Osteocyte (in vitro differentiated cells): ENCODE measurements at regions not wholly inside any gene's neighbourhood (a gene's known extent, or its start where the extent isn't known, plus 50 kb on each side); places are given as distances from the start of the nearest gene placed in this dataset.

Experiments used
- DNase-seq: peaks from one replicate; pipeline ENCODE4 v3.0.0; 2021; ENCODE audit warnings: mixed read lengths; ENCODE audit not compliant: unreplicated experiment; ENCODE audit errors: extremely low spot score
- H3K27ac Mint-ChIP-seq: one replicate; pipeline ENCODE4 v1.8.0; 2021; ENCODE audit warnings: mild to moderate bottlenecking, mixed read lengths; ENCODE audit not compliant: unreplicated experiment
- H3K27me3 Mint-ChIP-seq: one replicate; pipeline ENCODE4 v1.8.0; 2021; ENCODE audit warnings: mixed read lengths; ENCODE audit not compliant: unreplicated experiment
- H3K36me3 Mint-ChIP-seq: one replicate; pipeline ENCODE4 v1.8.0; 2021; ENCODE audit warnings: mixed read lengths; ENCODE audit not compliant: unreplicated experiment
- H3K4me1 Mint-ChIP-seq: one replicate; pipeline ENCODE4 v1.8.0; 2021; ENCODE audit warnings: mixed read lengths; ENCODE audit not compliant: unreplicated experiment
- H3K4me3 Mint-ChIP-seq: one replicate; pipeline ENCODE4 v1.8.0; 2021; ENCODE audit warnings: mild to moderate bottlenecking, moderate library complexity, mixed read lengths; ENCODE audit not compliant: unreplicated experiment
- H3K9me3 Mint-ChIP-seq: one replicate; pipeline ENCODE4 v1.8.0; 2021; ENCODE audit warnings: mixed read lengths; ENCODE audit not compliant: unreplicated experiment
- TF ChIP-seq, protein P1 (sequence below): fragments of 200-600 bp; sonication (generic); IDR thresholded peaks from 2 replicates; pipeline ENCODE4 v1.5.0; 2021; ENCODE audit warnings: antibody characterized with exemption, mild to moderate bottlenecking, moderate library complexity

DNA sequence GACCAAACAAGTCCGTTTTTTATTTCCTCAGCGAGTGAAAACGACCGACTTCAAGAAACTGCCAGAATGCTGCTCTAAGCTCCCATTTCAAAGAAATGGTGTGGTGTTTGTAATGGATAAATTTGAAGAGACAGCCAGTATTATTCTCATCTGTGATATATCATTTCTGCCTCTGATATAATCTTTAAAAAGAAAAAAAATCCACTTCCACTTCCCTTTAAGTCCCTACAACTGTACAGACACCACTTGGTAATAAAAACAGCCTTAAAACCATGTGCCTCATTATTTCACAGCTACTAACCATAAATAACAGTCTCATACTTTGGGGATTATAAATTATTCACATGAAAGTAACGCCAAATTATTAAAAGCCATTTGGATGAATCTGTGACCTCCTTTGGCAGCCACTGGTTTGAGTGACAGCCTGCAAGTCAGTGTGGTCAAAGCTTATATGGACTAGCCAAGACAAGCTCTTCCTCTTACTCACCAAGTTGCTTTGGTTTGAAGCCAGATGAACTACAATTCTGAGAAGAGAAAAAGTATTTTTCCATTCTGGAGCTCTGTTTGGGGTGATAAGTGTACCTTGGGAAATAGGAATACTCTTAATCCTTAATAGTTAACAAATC lies 168.0 kb downstream of the SHOX2 start:
- Mint-ChIP-seq H3K4me3 (no peak overlapping the region), H3K4me1 (no peaks in the 10 kb centered on the region), H3K27me3 (peaks cover 9% of the 10 kb centered on the region), H3K36me3 (no peaks in the 10 kb centered on the region), H3K9me3 (no peaks in the 10 kb centered on the region), H3K27ac (no peak overlapping the region)
- TF ChIP-seq, protein P1, sequence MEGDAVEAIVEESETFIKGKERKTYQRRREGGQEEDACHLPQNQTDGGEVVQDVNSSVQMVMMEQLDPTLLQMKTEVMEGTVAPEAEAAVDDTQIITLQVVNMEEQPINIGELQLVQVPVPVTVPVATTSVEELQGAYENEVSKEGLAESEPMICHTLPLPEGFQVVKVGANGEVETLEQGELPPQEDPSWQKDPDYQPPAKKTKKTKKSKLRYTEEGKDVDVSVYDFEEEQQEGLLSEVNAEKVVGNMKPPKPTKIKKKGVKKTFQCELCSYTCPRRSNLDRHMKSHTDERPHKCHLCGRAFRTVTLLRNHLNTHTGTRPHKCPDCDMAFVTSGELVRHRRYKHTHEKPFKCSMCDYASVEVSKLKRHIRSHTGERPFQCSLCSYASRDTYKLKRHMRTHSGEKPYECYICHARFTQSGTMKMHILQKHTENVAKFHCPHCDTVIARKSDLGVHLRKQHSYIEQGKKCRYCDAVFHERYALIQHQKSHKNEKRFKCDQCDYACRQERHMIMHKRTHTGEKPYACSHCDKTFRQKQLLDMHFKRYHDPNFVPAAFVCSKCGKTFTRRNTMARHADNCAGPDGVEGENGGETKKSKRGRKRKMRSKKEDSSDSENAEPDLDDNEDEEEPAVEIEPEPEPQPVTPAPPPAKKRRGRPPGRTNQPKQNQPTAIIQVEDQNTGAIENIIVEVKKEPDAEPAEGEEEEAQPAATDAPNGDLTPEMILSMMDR, result no peak
- no peak for DNase-seq

DNA sequence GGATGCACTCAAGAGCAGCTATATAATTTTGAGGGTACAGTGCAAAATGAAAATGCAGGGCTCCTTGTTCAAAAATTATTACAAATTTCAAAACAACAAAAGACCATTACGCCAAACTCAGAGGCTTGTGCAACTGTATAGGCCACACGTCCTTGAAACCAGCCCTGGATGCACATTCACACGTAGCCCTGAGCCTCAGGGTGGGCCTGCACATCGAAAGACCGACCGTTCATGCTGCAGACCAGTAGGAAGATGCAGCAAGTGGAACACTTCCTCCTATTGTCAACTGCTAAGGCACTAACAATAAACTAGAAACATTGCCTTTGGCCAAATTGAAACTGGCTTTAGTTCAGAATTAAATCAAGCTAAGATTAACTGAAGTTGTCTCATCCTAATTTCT lies 174.7 kb downstream of the SHOX2 start:
- Mint-ChIP-seq H3K36me3 (no peaks in the 10 kb centered on the region), H3K4me1 (no peaks in the 10 kb centered on the region), H3K4me3 (no peak overlapping the region), H3K9me3 (no peaks in the 10 kb centered on the region), H3K27ac (no peak overlapping the region), H3K27me3 (peaks cover 5% of the 10 kb centered on the region)
- TF ChIP-seq, protein P1, result no peak
- DNase-seq, result no peak

DNA sequence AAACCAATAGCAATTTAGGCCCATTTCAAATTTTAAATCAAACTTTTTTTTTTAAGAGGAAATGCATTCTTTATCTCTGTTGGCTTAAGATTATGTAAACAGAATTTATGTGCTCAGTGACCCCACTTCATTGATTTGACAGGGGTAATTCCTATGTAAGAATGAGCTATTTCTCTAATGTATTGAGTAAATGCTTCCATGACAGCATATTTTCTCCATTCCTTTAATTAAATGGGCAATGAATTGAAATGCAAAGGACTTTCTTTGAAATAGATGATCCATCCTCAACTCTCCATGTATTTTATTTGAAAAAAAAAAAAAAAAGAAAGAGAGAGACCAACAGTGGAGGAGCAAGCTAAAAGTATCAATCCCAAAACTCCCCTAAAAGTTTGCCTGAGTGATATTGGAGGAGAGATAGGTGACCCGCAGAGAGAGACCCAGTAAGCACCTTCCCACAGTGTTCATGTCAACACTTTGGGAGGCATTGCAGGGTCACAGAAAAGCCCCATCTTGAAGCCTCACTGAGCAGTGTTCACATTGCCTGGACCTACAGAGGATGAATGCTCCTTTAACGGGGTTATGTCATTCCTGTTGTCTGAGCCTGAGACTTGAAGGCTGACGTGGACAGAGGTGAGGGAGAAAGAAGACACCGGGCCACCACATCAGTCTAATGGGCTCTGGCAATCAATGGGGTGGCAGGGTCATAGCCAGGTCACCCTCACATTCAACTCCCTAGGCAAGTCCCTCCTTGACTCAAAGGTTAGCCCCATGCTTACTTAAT lies 176.0 kb downstream of the SHOX2 start:
- H3K4me1 Mint-ChIP-seq, result no peaks in the 10 kb centered on the region
- peaks cover 5% of the 10 kb centered on the region for H3K27me3 Mint-ChIP-seq
- no peak for DNase-seq
- H3K27ac Mint-ChIP-seq, result no peak overlapping the region
- TF ChIP-seq, protein P1, result no peak
- H3K36me3 Mint-ChIP-seq, result no peaks in the 10 kb centered on the region
- H3K9me3 Mint-ChIP-seq, result no peaks in the 10 kb centered on the region
- no peak overlapping the region for H3K4me3 Mint-ChIP-seq

DNA sequence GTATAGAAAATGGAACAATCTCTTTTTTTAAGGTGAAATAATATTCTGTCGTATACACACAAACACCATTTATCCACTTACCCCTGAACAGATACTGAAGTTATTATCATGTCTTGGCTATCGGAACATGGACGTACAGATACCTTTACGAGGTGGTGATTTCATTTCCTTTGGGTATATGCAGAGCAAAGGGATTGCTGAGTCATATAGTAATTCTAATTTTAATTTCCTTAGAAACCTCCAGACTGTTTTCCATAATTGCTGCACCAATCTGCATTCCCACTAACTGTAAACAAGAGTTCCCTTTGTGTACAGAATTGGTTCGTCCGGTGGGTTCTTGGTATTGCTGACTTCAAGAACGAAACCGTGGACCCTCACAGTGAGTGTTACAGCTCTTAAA lies 179.4 kb downstream of the SHOX2 start:
- Mint-ChIP-seq H3K36me3 (no peaks in the 10 kb centered on the region), H3K27me3 (peaks cover 4% of the 10 kb centered on the region), H3K4me1 (no peaks in the 10 kb centered on the region), H3K9me3 (no peaks in the 10 kb centered on the region), H3K4me3 (no peak overlapping the region), H3K27ac (no peak overlapping the region)
- TF ChIP-seq, protein P1, result no peak
- no peak for DNase-seq

DNA sequence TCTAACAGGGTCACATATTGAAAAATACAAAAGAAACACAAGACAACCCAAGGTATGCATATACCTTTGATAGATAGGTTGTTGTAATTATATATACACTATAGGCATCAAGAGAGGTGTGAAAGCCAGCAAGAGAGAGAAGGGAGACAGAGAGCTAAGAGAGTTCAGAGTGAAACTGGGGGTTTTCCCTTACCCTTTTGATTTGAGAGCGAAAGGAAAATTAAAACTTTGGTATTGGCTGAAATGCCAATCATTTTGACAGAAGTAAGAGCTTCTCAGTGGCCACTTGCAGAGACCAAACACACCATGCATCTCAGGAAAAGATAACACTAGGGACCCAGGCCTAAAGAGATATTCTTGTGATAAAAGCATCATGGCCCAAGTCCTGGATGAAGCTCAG lies 183.6 kb downstream of the SHOX2 start:
- no peak for DNase-seq
- peaks cover 4% of the 10 kb centered on the region for H3K27me3 Mint-ChIP-seq
- no peak overlapping the region for H3K4me3 Mint-ChIP-seq
- H3K4me1 Mint-ChIP-seq, result no peaks in the 10 kb centered on the region
- H3K9me3 Mint-ChIP-seq, result no peaks in the 10 kb centered on the region
- H3K27ac Mint-ChIP-seq, result no peak overlapping the region
- H3K36me3 Mint-ChIP-seq, result no peaks in the 10 kb centered on the region
- TF ChIP-seq, protein P1, result no peak
